H1 (cell line): ENCODE measurements at regions not wholly inside any gene's neighbourhood (a gene's known extent, or its start where the extent isn't known, plus 50 kb on each side); places are given as distances from the start of the nearest gene placed in this dataset.

Source experiments
- CTCF ChIA-PET: fragments of 300-600 bp; sonication (Branson Sonifier 250); formaldehyde crosslinking; loops from one replicate; lab custom pipeline; 2021; ENCODE audit not compliant: partially characterized antibody; lab: Charles Lee
- POLR2A ChIA-PET: fragments of 300-600 bp; sonication (Branson Sonifier 250); formaldehyde crosslinking; loops from one replicate; lab custom pipeline; 2021; ENCODE audit warnings: inconsistent platforms; ENCODE audit not compliant: partially characterized antibody; lab: Charles Lee
- DNase-seq, 2 experiments: peaks; one replicate each; pipeline versions ENCODE4 v3.0.0 to v3.0.0-alpha.2; 2010 to 2022; ENCODE audit warnings: low spot score in 2 of 2, low read depth in 1 of 2, mixed read lengths in 1 of 2
- FAIRE-seq: peaks from 2 replicates; lab custom pipeline; 2011; peaks lifted over from hg19 to GRCh38; lab: Jason Lieb, UNC
- H2AFZ ChIP-seq: 2 replicates; pipeline ENCODE4 v1.8.1; 2012; ENCODE audit warnings: low read length, inconsistent platforms
- H2AK5ac ChIP-seq: 2 replicates; pipeline ENCODE4 v1.6.1; 2013; ENCODE audit warnings: low read depth, low read length
- H2BK120ac ChIP-seq: replicated peaks from 2 replicates; pipeline ENCODE3; 2013; ENCODE audit warnings: low read depth, low read length, inconsistent platforms
- H2BK12ac ChIP-seq: 2 replicates; pipeline ENCODE4 v1.6.1; 2013; ENCODE audit warnings: low read depth, low read length
- H2BK15ac ChIP-seq: 2 replicates; pipeline ENCODE4 v1.6.1; 2013; ENCODE audit warnings: low read length
- H2BK20ac ChIP-seq: 2 replicates; pipeline ENCODE4 v1.6.1; 2013; ENCODE audit warnings: low read length
- H2BK5ac ChIP-seq: 2 replicates; pipeline ENCODE4 v1.6.1; 2013; ENCODE audit warnings: low read depth, low read length
- H3K14ac ChIP-seq: 2 replicates; pipeline ENCODE4 v1.6.1; 2013; ENCODE audit warnings: inconsistent platforms; ENCODE audit not compliant: insufficient read length
- H3K18ac ChIP-seq: 2 replicates; pipeline ENCODE4 v1.6.1; 2013; ENCODE audit warnings: low read length; ENCODE audit errors: extremely low read depth
- H3K23ac ChIP-seq: 2 replicates; pipeline ENCODE4 v1.6.1; 2013; ENCODE audit warnings: inconsistent platforms; ENCODE audit not compliant: insufficient read length
- H3K23me2 ChIP-seq: 2 replicates; pipeline ENCODE4 v1.6.1; 2013; ENCODE audit warnings: low read depth, low read length
- H3K27ac ChIP-seq: 2 replicates; pipeline ENCODE4 v1.6.1; 2011; ENCODE audit warnings: low read depth, low read length, inconsistent platforms
- H3K27me3 ChIP-seq, 4 experiments: replicated peaks in 1 of 4; 1 replicate in 1 of 4; 2 replicates in 3 of 4; pipeline versions ENCODE4 v1.6.1 to v1.8.1; 2011 to 2013; ENCODE audit warnings: low read length in 3 of 4, mild to moderate bottlenecking in 3 of 4, inconsistent platforms in 2 of 4, mixed read lengths in 2 of 4, moderate library complexity in 1 of 4; ENCODE audit not compliant: control insufficient read depth in 3 of 4, insufficient read depth in 3 of 4; ENCODE audit errors: extremely low read depth in 1 of 4
- H3K36me3 ChIP-seq, 4 experiments: 2 replicates each; pipeline versions ENCODE4 v1.6.1 to v1.8.1; 2011 to 2013; ENCODE audit warnings: mild to moderate bottlenecking in 4 of 4, low read length in 3 of 4, moderate library complexity in 2 of 4, control low read depth in 1 of 4, inconsistent platforms in 1 of 4; ENCODE audit not compliant: insufficient read depth in 4 of 4, control insufficient read depth in 2 of 4
- H3K4ac ChIP-seq: replicated peaks from 2 replicates; pipeline ENCODE3; 2013; ENCODE audit warnings: low read length, low read depth, mixed read lengths, inconsistent platforms; ENCODE audit not compliant: insufficient read length
- H3K4me1 ChIP-seq, 4 experiments: replicated peaks in 1 of 4; 1 replicate in 1 of 4; 2 replicates in 3 of 4; pipeline versions ENCODE4 v1.6.1 to v1.8.1; 2011 to 2013; ENCODE audit warnings: low read length in 3 of 4, inconsistent platforms in 2 of 4, mixed read lengths in 1 of 4; ENCODE audit not compliant: insufficient read depth in 4 of 4, control insufficient read depth in 3 of 4
- H3K4me2 ChIP-seq, 2 experiments: 2 replicates each; pipeline versions ENCODE4 v1.6.1 to v1.8.1; 2011 to 2013; ENCODE audit warnings: low read depth in 2 of 2, low read length in 2 of 2, control low read depth in 1 of 2, inconsistent platforms in 1 of 2, mild to moderate bottlenecking in 1 of 2; ENCODE audit not compliant: insufficient read depth in 1 of 2
- H3K4me3 ChIP-seq, 4 experiments: fragments of 200-600, 300-600 bp in 1 of 4; sonication (generic), shearing (Covaris generic), sonication (Bioruptor Twin) in 1 of 4; 2 replicates each; pipeline versions ENCODE4 v1.5.1 to v1.8.1; 2011 to 2016; ENCODE audit warnings: low read length in 4 of 4, low read depth in 3 of 4, control low read depth in 2 of 4, inconsistent platforms in 2 of 4, mild to moderate bottlenecking in 2 of 4, mixed read lengths in 1 of 4, moderate library complexity in 1 of 4; ENCODE audit not compliant: insufficient read depth in 2 of 4; ENCODE audit errors: extremely low read depth in 1 of 4
- H3K56ac ChIP-seq: replicated peaks from 2 replicates; pipeline ENCODE3; 2013; ENCODE audit warnings: low read depth, mild to moderate bottlenecking, mixed read lengths, low read length, inconsistent platforms; ENCODE audit not compliant: insufficient read length
- H3K79me1 ChIP-seq: 2 replicates; pipeline ENCODE4 v1.6.1; 2013; ENCODE audit warnings: low read depth, low read length, control low read depth
- H3K79me2 ChIP-seq, 2 experiments: 2 replicates each; pipeline versions ENCODE4 v1.6.1 to v1.8.1; 2012 to 2013; ENCODE audit warnings: low read length in 2 of 2, mild to moderate bottlenecking in 2 of 2, inconsistent platforms in 1 of 2; ENCODE audit not compliant: insufficient read depth in 2 of 2, control insufficient read depth in 1 of 2
- H3K9ac ChIP-seq, 4 experiments: replicated peaks in 1 of 4; 1 replicate in 1 of 4; 2 replicates in 3 of 4; pipeline versions ENCODE4 v1.6.1 to v1.8.1; 2011 to 2013; ENCODE audit warnings: low read depth in 3 of 4, low read length in 3 of 4, control low read depth in 2 of 4, mild to moderate bottlenecking in 2 of 4, moderate library complexity in 2 of 4, inconsistent platforms in 1 of 4; ENCODE audit errors: extremely low read depth in 1 of 4
- H3K9me3 ChIP-seq, 2 experiments: 2 replicates each; pipeline versions ENCODE4 v1.6.1 to v1.8.1; 2012 to 2013; ENCODE audit warnings: mild to moderate bottlenecking in 2 of 2, moderate library complexity in 2 of 2, control low read depth in 1 of 2, inconsistent platforms in 1 of 2, low read depth in 1 of 2, low read length in 1 of 2, mixed read lengths in 1 of 2; ENCODE audit not compliant: insufficient read depth in 2 of 2
- H4K20me1 ChIP-seq, 2 experiments: replicated peaks in 1 of 2; 2 replicates each; pipeline versions ENCODE3 to v1.8.1; 2011 to 2013; ENCODE audit warnings: inconsistent platforms in 2 of 2, low read length in 2 of 2, mild to moderate bottlenecking in 1 of 2; ENCODE audit not compliant: insufficient read depth in 2 of 2, control insufficient read depth in 1 of 2
- H4K5ac ChIP-seq: 2 replicates; pipeline ENCODE4 v1.6.1; 2013; ENCODE audit warnings: low read length, low read depth, mixed read lengths, inconsistent platforms; ENCODE audit not compliant: insufficient read length
- H4K8ac ChIP-seq: 2 replicates; pipeline ENCODE4 v1.8.0; 2013; ENCODE audit warnings: mild to moderate bottlenecking, moderate library complexity, low read length, inconsistent platforms; ENCODE audit not compliant: insufficient read depth; ENCODE audit errors: extremely low read depth
- H4K91ac ChIP-seq: replicated peaks from 2 replicates; pipeline ENCODE3; 2013; ENCODE audit warnings: low read length, mixed read lengths, inconsistent platforms; ENCODE audit not compliant: insufficient read length
- HDAC2 ChIP-seq, 2 experiments: fragments of 300-600 bp in 1 of 2; sonication (generic) in 1 of 2; IDR thresholded peaks; 2 replicates each; pipeline ENCODE4 v1.6.1; 2011 to 2012; ENCODE audit warnings: low read depth in 2 of 2, low read length in 2 of 2, mild to moderate bottlenecking in 2 of 2, moderate library complexity in 2 of 2, borderline replicate concordance in 1 of 2, inconsistent platforms in 1 of 2
- POU5F1 ChIP-seq: IDR thresholded peaks from 2 replicates; pipeline ENCODE4 v1.6.1; 2011; ENCODE audit warnings: low read depth, mild to moderate bottlenecking, low read length, moderate library complexity
- RNF2 ChIP-seq: fragments of 200-900, 300-1000 bp; sonication (generic); IDR thresholded peaks from 2 replicates; pipeline ENCODE4 v1.7.1; 2016; ENCODE audit warnings: borderline replicate concordance, low read depth, mild to moderate bottlenecking, antibody characterized with exemption, low read length; ENCODE audit not compliant: poor library complexity, severe bottlenecking; ENCODE audit errors: missing control alignments
- SIRT6 ChIP-seq: IDR thresholded peaks from one replicate; pipeline ENCODE4 v1.7.1; 2012; ENCODE audit warnings: low read length, inconsistent platforms
- SRF ChIP-seq: IDR thresholded peaks from 2 replicates; pipeline ENCODE4 v1.6.1; 2011; ENCODE audit warnings: mild to moderate bottlenecking, low read depth, low read length, moderate library complexity
- USF2 ChIP-seq: IDR thresholded peaks from 2 replicates; pipeline ENCODE4 v1.6.1; 2011; ENCODE audit warnings: low read length, improper control_type of control experiment
- WGBS, 2 experiments: shearing (Covaris generic) in 1 of 2; methylation state at CpG; one replicate each; pipeline versions ENCODE4 v1.1.6 to v1.1.7; 2013 to 2015; ENCODE audit warnings: low lambda C conversion rate in 2 of 2, mixed read lengths in 2 of 2, inconsistent platforms in 1 of 2, low coverage in 1 of 2, missing lambda C conversion rate in 1 of 2; ENCODE audit not compliant: insufficient replicate concordance in 2 of 2, insufficient coverage in 1 of 2, insufficient read length in 1 of 2; ENCODE audit errors: extremely low coverage in 1 of 2, missing lambda C conversion rate in 1 of 2; 5-methylcytosine and 5-hydroxymethylcytosine counted together
- TF ChIP-seq, protein P1 (sequence below), 3 experiments: IDR thresholded peaks; 1 replicate in 2 of 3; 2 replicates in 1 of 3; pipeline versions ENCODE4 v1.5.1 to v1.6.1; 2011; ENCODE audit warnings: low read length in 3 of 3, mild to moderate bottlenecking in 3 of 3, inconsistent platforms in 2 of 3, low read depth in 1 of 3, moderate library complexity in 1 of 3; ENCODE audit not compliant: insufficient read depth in 1 of 3; ENCODE audit errors: control extremely low read depth in 1 of 3

DNA sequence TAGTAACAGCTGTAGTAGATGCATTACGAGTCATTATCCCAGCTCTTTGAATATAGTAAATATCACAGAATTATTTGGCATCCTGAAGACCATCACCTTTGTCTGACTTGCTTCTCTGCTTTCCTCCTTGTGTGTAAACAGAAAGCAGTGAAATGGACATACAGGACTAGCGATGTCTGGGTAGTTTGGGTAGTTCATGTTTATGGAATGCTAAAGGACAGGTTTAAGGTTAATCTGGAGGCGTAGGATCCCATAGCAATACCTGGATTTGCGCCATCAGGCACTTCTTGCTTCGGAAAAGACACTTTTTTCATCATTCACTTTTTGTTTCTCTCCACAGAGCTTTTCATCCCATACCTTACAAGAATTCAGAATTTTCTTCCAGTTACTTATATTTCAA is 232.2 kb downstream of the GPAT3 start:
- no peak overlapping the region for H3K9ac ChIP-seq
- H2BK20ac ChIP-seq: no peak overlapping the region
- no peak overlapping the region for H2BK15ac ChIP-seq
- no peaks in the 10 kb centered on the region for H3K36me3 ChIP-seq
- no peaks in the 10 kb centered on the region for H4K20me1 ChIP-seq
- no peaks in the 10 kb centered on the region; a peak in 1 of 7 replicates for H3K4me1 ChIP-seq
- no peaks in the 10 kb centered on the region for H3K27me3 ChIP-seq
- no peak overlapping the region for H2BK120ac ChIP-seq
- H2BK12ac ChIP-seq: no peak overlapping the region
- no peak overlapping the region for H3K4me2 ChIP-seq
- ChIA-PET POLR2A (no interaction called here), CTCF (interaction anchor here (0.9 to 4.2 kb wide), 5 partner anchors 11 to 715 kb away, joined by 3 to 18 read pairs (median 6); no protein-coding TSS in a partner anchor)
- H2AK5ac ChIP-seq: no peak overlapping the region
- no peak overlapping the region for H3K56ac ChIP-seq
- H3K4ac ChIP-seq: no peak overlapping the region
- no peak overlapping the region for H4K8ac ChIP-seq
- no peaks in the 10 kb centered on the region for H3K9me3 ChIP-seq
- H3K79me1 ChIP-seq: no peaks in the 10 kb centered on the region
- no peaks in the 10 kb centered on the region for H3K23me2 ChIP-seq
- no peak overlapping the region for H2BK5ac ChIP-seq
- no peak overlapping the region for H3K27ac ChIP-seq
- no peak overlapping the region for H3K18ac ChIP-seq
- H3K14ac ChIP-seq: no peak overlapping the region
- H2AFZ ChIP-seq: 0 out of 2 replicates have a peak overlapping the region, but pooled peaks have one; percentile 24
- no peaks in the 10 kb centered on the region for H3K79me2 ChIP-seq
- H3K23ac ChIP-seq: no peak overlapping the region
- DNase-seq (no peak), FAIRE-seq (no peak)
- no peak overlapping the region for H4K91ac ChIP-seq
- H4K5ac ChIP-seq: no peak overlapping the region
- no peak overlapping the region for H3K4me3 ChIP-seq
- 87% methylated on average over 5 of the region's 5 CpGs; no CpG with 5 or more reads in 1 of the 2 experiments for WGBS, 2 experiments
- TF ChIP-seq SRF (no peak), RNF2 (no peak), SIRT6 (no peak), USF2 (no peak), POU5F1 (no peak), HDAC2 (IDR thresholded peaks at IDR 0.05; ENCODE audit: borderline replicate concordance in 1 of 2, low read depth in 2 of 2, low read length in 2 of 2) (no peak)
- TF ChIP-seq, protein P1, sequence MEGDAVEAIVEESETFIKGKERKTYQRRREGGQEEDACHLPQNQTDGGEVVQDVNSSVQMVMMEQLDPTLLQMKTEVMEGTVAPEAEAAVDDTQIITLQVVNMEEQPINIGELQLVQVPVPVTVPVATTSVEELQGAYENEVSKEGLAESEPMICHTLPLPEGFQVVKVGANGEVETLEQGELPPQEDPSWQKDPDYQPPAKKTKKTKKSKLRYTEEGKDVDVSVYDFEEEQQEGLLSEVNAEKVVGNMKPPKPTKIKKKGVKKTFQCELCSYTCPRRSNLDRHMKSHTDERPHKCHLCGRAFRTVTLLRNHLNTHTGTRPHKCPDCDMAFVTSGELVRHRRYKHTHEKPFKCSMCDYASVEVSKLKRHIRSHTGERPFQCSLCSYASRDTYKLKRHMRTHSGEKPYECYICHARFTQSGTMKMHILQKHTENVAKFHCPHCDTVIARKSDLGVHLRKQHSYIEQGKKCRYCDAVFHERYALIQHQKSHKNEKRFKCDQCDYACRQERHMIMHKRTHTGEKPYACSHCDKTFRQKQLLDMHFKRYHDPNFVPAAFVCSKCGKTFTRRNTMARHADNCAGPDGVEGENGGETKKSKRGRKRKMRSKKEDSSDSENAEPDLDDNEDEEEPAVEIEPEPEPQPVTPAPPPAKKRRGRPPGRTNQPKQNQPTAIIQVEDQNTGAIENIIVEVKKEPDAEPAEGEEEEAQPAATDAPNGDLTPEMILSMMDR (IDR thresholded peaks at IDR 0.05; ENCODE audit: control extremely low read depth in 1 of 3, insufficient read depth in 1 of 3, low read depth in 1 of 3, low read length in 3 of 3): no peak
